HG03439 (cell line): ENCODE measurements at regions not wholly inside any gene's neighbourhood (a gene's known extent, or its start where the extent isn't known, plus 50 kb on each side); places are given as distances from the start of the nearest gene placed in this dataset.
"Not testable (repeated sequence)": the region's sequence is repeated elsewhere in the genome, so short reads cannot be mapped to it uniquely, and the experiment has no call there.

Source experiments
- ATAC-seq: cut with Tn5 transposase; IDR thresholded peaks from one replicate; pipeline ENCODE4 v1.9.1; 2021; ENCODE audit warnings: mild to moderate bottlenecking, moderate library complexity; ENCODE audit not compliant: unreplicated experiment

DNA sequence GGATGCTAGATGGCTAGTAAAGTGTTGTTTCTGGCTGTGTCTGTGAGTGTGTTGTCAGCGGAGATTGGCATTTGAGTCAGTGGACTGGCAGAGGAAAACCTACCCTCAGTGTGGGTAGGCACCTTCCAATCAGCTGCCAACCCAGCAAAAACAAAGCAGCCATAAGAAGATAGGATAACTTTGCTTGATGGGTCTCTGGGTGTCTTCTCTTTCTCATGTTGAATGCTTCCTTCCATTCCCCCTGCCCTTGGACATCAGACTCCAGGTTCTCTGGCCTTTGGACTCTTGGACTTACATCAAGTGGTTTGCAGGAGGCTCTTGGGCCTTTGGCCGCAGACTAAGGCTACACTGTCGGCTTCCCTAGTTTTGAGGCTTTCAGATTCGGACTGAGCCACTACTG, 429.0 kb upstream of the ZNF804A start:
- no peak for ATAC-seq

DNA sequence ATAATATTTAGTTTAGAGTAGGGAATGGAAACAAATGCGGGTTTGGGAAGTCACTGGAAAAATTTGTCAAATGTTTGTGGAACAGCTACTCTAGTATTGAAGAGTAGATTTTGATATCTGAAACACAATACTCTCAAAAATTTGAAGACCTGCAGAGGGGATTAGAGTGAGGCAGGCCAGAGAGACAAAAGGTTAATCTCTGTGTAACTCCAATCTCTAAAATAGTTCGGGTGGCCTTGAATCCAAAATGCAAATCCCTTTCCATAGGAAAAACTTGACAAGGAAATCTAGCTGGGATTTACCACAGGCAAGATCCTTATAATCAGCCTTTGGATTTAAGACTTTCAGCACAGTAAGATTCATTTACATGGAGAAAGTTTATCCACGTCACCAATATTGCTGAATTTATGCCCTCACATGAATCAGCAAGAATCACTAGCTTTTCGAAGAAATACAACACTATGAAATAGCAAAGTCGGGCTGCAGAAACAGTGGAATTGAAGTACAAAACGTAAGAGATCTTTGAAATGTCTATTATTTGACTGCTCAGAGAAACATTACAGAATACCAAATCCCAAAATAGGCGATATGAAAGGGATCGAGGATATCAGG, 423.7 kb upstream of the ZNF804A start:
- ATAC-seq = no peak

DNA sequence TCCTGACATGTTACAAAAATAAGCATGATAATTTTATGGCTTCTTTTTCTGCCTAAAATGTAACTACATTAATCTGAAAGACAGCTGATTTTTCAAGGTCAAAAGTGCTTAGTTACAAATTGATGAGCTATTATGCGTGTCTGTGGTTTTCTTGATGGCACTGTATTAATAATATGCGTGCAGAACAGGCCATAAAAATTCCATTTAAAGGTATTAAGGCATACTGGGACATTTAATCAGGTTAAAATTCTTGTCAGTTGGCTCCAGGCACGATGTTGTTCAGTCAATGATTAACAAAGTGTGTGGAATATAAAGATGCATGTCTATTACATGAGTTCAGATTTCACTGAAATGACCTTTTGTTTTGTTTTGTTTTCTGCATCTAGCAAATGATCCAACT, 420.1 kb upstream of the ZNF804A start:
- no peak for ATAC-seq

DNA sequence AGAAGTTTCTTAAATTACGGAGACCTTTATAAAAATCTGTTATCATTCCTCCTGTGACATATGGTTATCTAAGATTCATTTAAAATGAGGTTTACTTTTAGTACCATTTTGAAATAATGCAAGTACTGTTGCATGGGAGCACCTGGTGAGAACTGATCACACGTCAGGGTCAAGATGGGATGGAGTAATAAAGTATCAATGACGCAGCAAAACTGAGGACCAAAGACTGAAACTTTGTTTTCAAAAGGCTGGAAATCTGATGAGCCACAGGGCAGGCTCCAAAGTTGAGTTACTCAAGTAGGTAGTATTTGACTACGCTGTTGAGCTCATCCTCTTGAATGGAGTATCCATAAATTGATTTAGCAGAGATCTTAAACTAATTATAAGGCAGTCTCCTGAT, 411.9 kb upstream of the ZNF804A start:
- ATAC-seq = no peak

- ATAC-seq = no peak
These were observed 410.8 kb upstream of the ZNF804A start for GRCh38 chr2:184187421-184187971.

DNA sequence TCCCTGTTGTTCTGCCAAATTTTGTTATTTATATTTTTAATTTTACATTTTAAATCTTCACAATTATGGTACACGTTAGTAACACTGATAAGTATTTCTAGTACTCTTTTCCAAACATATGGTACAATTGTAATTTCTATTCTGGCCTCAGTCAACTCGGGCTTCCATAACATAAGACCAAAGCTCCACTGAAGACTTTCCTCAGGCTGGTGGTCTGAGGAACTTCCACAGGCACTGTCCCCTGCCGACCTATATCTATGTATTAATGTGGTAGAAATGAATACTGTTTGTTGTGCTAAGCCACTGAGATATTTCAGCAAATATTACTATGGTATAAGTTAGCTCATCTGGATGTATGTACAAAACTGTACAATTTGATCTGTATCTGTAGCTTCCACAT, 407.6 kb upstream of the ZNF804A start:
- no peak for ATAC-seq

DNA sequence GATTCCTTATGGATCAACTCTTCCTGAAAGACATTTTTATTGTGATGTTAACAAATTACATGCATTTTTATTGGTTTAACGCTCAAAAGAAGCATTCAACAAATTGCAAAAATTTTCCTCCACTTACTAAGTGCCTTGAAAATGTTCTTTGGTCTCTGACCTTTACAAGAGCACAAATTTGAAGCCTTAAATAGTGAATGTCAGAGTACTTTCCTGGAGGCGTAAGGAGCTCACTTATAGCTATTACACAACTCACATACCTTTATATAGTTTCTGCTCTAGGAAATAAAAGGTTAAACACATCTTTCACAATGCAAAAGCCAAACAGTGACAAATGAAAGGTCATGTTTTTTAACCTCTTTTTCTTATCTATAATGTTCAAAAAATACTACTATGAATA, 405.7 kb upstream of the ZNF804A start:
- no peak for ATAC-seq

DNA sequence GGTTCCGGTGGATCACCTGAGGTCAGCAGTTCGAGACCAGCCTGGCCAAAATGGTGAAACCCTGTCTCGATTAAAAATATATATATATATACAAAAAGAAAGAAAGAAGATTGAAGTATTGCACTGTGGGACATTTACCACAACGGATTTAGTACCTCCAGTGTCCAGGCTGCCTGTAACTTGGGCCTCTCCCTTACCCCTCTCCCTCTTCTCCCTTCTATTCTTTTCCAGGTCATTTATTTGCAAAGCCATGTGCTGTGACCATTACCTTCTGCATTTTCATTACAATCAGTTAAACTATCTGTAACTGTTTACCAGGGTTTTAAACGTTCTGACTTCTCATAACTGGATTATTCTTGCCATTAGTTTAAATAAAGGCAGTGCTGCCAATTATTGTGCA, 400.9 kb upstream of the ZNF804A start:
- ATAC-seq = no peak

DNA sequence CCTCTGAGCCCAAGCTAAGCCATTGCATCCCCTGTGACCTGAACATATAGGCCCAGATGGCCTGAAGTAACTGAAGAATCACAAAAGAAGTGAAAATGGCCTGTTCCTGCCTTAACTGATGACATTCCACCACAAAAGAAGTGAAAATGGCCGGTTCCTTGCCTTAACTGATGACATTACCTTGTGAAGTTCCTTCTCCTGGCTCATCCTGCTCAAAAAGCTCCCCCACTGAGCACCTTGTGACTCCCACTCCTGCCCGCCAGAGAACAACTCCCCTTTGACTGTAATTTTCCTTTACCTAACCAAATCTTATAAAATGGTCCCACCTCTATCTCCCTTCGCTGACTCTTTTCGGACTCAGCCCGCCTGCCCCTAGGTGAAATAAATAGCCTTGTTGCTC, 399.5 kb upstream of the ZNF804A start:
- not testable (repeated sequence) for ATAC-seq

GRCh38 chr2:184199274-184199673, 399.1 kb upstream of the ZNF804A start:
- no peak for ATAC-seq

DNA sequence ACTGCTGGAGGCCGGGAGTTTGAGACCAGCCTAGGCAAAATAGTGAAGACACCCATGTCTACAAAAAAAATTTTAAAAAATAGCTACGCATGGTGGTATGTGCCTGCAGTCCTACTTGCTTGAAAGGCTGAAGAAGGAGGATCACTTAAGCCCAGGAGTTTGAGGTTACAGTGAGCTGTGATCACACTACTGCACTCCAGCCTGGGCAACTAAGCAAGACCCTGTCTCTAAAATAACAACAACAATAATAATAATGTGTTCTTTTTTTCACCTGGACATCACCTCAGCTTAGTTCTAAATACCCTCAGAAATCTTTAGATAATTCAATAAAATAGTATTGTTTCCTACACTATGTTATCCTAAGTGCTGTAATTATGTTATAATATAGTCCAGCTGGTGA, 397.1 kb upstream of the ZNF804A start:
- ATAC-seq = no peak

GRCh38 chr2:184203661-184204060, 394.7 kb upstream of the ZNF804A start:
- ATAC-seq = no peak

DNA sequence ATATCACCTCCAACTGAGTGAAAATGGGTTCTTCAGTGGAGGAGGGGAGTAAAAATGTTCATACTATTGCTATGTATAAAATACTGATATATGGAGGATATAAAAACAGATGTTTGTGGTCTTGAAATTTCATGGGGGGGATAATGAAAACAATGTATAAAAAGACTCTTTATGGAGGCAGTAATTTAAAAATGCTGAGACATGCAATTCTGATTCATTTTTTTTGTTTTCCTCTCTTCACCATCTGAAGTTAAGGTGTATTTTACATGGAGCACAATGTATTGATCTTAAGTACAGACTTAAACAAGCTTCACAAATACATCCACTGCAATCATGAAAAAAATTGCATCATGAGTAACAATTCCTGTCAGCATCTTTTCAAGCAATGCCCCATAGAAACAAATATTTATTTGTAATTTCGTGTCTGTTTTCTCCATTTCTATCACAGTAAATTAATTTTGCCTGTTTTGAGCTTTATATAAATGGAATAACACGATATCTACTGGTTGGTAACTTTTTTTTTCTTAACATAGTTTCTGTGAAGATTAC, 393.2 kb upstream of the ZNF804A start:
- ATAC-seq = no peak

DNA sequence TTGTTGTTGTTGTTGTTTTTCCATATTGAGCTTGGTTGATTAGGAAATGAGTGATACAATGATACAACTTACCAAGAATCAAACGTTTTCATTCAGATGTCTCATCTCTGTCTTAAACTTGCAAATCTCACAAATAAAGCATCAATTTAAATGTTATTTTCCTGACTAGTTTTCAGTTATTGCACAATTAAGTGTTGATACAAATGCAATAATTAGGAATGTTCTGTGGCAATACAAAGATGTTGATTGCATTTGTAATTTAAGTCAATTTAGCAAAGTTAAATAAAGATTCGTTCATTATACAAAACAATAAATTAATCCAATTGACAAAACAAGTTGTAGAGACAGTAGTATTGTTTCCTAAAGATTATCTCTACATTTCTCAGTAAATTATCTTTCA, 392.3 kb upstream of the ZNF804A start:
- no peak for ATAC-seq

GRCh38 chr2:184210329-184210728, 388.0 kb upstream of the ZNF804A start:
- ATAC-seq = no peak

GRCh38 chr2:184215745-184216144, 382.6 kb upstream of the ZNF804A start:
- ATAC-seq = no peak

DNA sequence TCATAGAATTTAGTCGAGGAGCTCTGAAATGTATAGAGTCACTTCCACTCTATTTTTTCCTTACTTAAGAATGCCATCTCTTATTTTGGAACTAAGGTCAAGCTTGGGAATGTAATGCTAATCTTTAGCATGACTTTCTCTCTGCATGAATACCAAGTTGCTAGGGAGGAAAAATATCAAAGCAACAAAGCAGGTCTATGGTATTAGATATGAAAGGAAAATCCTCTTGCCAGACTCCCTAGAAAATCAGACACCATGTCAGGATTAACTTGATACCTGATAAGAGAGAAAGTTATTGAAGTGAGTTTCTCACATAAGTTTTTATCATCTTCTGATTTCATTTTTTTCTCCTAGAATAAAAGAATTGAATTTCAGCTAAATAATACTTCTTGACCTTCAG, 341.7 kb upstream of the ZNF804A start:
- ATAC-seq = no peak

GRCh38 chr2:184261331-184261730, 337.0 kb upstream of the ZNF804A start:
- ATAC-seq = no peak

DNA sequence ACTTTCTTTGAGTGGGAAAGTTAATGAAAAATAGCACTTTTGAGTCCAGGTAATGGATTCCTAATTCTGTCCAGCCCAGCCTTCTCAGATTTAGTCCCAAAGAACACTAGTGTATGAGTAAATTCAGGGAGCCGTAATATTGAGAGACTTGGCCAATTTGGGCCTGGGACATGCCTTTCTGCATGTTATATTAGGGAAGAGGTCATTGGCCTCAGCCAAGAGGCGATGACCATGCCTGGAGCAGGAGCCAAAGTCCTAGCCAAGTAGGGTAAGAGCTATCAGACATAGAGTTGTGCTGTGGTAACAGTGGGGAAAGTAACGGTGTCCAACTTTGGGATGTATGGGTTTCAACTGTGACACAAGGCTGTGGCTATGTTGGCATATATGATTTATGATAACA, 336.5 kb upstream of the ZNF804A start:
- no peak for ATAC-seq

DNA sequence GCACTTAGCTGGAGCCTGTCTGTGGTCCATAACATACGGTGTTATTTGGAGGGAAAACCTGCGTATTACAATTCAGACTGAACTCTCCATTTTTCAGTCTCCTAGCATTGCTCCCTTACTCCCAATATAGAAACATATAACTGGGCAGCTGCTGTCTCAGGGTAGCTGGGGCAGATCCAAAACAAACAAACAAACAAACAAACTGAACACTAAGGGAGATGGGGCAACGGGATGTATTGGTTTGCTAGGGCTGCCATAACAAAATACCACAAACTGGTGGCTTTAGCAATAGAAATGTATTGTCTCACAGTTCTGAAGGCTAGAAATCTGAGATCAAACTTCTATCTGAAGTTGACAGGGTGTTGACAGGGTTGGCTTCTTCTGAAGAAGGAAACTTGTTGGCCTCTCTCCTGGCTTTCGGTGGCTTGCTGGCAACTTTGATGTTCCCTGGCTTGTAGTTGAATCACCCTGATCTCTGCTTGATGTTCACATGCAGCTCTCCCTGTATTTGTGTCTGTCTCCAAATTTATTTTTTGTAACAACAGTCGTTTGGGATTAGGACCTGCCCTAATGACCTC, 329.3 kb upstream of the ZNF804A start:
- no peak for ATAC-seq

DNA sequence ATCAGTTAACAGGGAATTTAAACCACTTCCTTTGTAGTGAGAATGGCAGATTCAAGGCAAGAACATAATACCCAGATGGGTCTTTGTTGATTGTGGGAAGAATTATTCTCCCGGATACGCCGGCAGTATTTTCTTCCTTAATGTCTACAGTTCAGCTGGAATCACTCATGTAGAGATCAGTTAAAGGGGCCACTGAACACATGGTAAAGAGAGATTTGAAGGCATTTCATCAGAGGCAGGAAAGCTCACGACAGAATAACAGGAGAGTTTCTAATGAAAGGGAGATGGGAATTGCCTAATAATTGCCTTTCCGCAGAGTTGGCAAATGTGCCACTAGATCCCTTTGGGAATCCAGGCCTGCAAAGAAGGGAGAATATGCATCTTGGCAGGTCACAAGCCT, 327.7 kb upstream of the ZNF804A start:
- no peak for ATAC-seq

DNA sequence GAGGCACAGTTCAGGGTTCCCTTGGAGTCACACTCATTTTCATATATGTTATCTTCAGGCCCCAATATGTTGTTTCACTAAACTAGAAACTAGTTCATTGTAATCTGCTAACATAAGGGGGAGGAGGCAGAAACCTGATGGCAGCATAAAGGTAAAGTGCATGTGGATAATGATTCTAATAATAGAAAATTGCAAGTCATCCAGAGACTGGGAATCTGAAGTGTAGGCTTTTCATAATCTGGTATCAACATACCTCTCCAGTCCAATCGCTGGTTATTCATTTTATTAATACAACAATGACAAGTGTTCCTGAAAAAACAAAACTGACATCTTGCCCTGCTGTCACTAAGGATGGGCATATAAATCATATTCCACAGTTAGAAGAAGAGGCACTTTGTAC, 326.3 kb upstream of the ZNF804A start:
- ATAC-seq = no peak

DNA sequence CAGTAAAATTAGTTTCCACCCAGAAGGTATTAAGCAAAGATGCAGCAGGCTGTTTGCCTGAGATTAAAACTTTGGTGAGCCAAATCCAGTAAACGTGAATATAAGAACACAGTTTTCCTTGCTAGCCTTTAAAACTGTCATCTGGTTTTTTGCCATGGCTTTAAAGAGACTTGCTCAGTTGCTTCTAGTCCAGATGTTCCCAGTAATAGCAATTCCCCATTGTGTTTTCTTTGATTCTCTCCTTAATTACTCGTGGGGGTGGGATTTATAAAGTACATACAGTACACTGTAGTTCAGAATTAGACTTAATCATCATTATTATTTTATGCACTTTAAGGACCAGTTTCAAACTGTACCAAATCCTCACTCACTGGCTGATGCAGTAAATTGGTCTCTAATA, 303.5 kb upstream of the ZNF804A start:
- no peak for ATAC-seq
